ENCODE measurements at regions not wholly inside any gene's neighbourhood (a gene's known extent, or its start where the extent isn't known, plus 50 kb on each side); places are given as distances from the start of the nearest gene placed in this dataset.
"Not testable (repeated sequence)": the region's sequence is repeated elsewhere in the genome, so short reads cannot be mapped to it uniquely, and the experiment has no call there.

GRCh38 chr4:112708772-112709171 lies 71.8 kb downstream of the LARP7 start:
- no peak for FAIRE-seq

GRCh38 chr4:112714922-112715901 lies 78.3 kb downstream of the LARP7 start:
- no peak for FAIRE-seq

GRCh38 chr4:112717856-112718255 lies 80.9 kb downstream of the LARP7 start:
- no peak for FAIRE-seq

- FAIRE-seq, result no peak
These were observed 84.7 kb downstream of the LARP7 start for GRCh38 chr4:112721627-112722026.

GRCh38 chr4:112726041-112726440 lies 89.1 kb downstream of the LARP7 start:
- FAIRE-seq, result no peak

- FAIRE-seq, result not testable (repeated sequence)
These were observed 90.8 kb downstream of the LARP7 start for GRCh38 chr4:112727728-112728127.

GRCh38 chr4:112731715-112732114 lies 94.8 kb downstream of the LARP7 start:
- no peak for FAIRE-seq

GRCh38 chr4:112732142-112732541 lies 95.2 kb downstream of the LARP7 start:
- no peak for FAIRE-seq

GRCh38 chr4:112735474-112735951 lies 98.6 kb downstream of the LARP7 start:
- FAIRE-seq, result no peak

- no peak for FAIRE-seq
These were observed 99.8 kb downstream of the LARP7 start for GRCh38 chr4:112736718-112737135.

- FAIRE-seq, result no peak
These were observed 102.5 kb downstream of the LARP7 start for GRCh38 chr4:112739442-112739841.

- no peak for FAIRE-seq
These were observed 110.1 kb downstream of the LARP7 start for GRCh38 chr4:112747036-112747435.

- FAIRE-seq, result no peak
These were observed 111.5 kb downstream of the LARP7 start for GRCh38 chr4:112748352-112748878.

GRCh38 chr4:112750749-112751148 lies 113.8 kb downstream of the LARP7 start:
- not testable (repeated sequence) for FAIRE-seq

GRCh38 chr4:112751447-112751846 lies 114.5 kb downstream of the LARP7 start:
- FAIRE-seq, result no peak

GRCh38 chr4:112752061-112752460 lies 115.1 kb downstream of the LARP7 start:
- FAIRE-seq, result no peak

- no peak for FAIRE-seq
These were observed 115.6 kb downstream of the LARP7 start for GRCh38 chr4:112752510-112752909.

GRCh38 chr4:112753333-112753732 lies 116.4 kb downstream of the LARP7 start:
- no peak for FAIRE-seq

GRCh38 chr4:112759313-112759712 lies 122.4 kb downstream of the LARP7 start:
- no peak for FAIRE-seq

- no peak for FAIRE-seq
These were observed 128.5 kb downstream of the LARP7 start for GRCh38 chr4:112765317-112765974.

- no peak for FAIRE-seq
These were observed 129.5 kb downstream of the LARP7 start for GRCh38 chr4:112766422-112766821.

- FAIRE-seq, result no peak
These were observed 130.4 kb downstream of the LARP7 start for GRCh38 chr4:112767386-112767785.

- no peak for FAIRE-seq
These were observed 133.2 kb downstream of the LARP7 start for GRCh38 chr4:112770114-112770513.

Data from endometrium (tissue), 2 donors.